Uterus (tissue), 2 donors: ENCODE measurements at regions not wholly inside any gene's neighbourhood (a gene's known extent, or its start where the extent isn't known, plus 50 kb on each side); places are given as distances from the start of the nearest gene placed in this dataset.

Source experiments
- POLR2A ChIP-seq, 2 donors: fragments of 450-650 bp; IDR thresholded peaks; one replicate each; pipeline ENCODE4 v1.6.1; 2016; ENCODE audit warnings: antibody characterized with exemption in 2 of 2, mild to moderate bottlenecking in 1 of 2, moderate library complexity in 1 of 2
- TF ChIP-seq, protein P1 (sequence below), 4 experiments: fragments of 200-600 bp in 2 of 4; fragments of 450-650 bp in 2 of 4; sonication (generic) in 2 of 4; IDR thresholded peaks; one replicate each; pipeline ENCODE4 v1.5.1; 2016 to 2019; ENCODE audit warnings: antibody characterized with exemption in 4 of 4, mild to moderate bottlenecking in 2 of 4, moderate library complexity in 1 of 4

DNA sequence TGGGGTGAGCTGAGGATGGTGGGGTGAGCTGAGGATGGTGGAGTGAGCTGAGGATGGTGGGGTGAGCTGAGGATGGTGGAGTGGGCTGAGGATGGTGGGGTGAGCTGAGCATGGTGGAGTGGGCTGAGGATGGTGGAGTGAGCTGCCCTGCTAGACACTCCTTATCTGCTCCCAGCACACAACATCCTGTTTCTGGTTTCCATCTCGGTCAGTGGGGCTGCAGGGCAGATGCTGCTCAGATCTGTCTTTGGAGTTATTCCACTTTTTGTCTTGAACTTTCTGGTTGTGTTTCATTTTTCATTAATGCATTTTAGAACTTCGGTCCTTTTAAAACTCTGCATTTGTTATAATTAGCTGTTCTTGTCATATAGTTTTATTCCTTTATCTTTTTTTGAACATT lies 67.9 kb upstream of the ANTXRL start:
- TF ChIP-seq, protein P1, sequence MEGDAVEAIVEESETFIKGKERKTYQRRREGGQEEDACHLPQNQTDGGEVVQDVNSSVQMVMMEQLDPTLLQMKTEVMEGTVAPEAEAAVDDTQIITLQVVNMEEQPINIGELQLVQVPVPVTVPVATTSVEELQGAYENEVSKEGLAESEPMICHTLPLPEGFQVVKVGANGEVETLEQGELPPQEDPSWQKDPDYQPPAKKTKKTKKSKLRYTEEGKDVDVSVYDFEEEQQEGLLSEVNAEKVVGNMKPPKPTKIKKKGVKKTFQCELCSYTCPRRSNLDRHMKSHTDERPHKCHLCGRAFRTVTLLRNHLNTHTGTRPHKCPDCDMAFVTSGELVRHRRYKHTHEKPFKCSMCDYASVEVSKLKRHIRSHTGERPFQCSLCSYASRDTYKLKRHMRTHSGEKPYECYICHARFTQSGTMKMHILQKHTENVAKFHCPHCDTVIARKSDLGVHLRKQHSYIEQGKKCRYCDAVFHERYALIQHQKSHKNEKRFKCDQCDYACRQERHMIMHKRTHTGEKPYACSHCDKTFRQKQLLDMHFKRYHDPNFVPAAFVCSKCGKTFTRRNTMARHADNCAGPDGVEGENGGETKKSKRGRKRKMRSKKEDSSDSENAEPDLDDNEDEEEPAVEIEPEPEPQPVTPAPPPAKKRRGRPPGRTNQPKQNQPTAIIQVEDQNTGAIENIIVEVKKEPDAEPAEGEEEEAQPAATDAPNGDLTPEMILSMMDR (IDR thresholded peaks at IDR 0.05): no peak
- no peak for TF ChIP-seq POLR2A (IDR thresholded peaks at IDR 0.05)
